ENCODE measurements at regions not wholly inside any gene's neighbourhood (a gene's known extent, or its start where the extent isn't known, plus 50 kb on each side); places are given as distances from the start of the nearest gene placed in this dataset.

DNA sequence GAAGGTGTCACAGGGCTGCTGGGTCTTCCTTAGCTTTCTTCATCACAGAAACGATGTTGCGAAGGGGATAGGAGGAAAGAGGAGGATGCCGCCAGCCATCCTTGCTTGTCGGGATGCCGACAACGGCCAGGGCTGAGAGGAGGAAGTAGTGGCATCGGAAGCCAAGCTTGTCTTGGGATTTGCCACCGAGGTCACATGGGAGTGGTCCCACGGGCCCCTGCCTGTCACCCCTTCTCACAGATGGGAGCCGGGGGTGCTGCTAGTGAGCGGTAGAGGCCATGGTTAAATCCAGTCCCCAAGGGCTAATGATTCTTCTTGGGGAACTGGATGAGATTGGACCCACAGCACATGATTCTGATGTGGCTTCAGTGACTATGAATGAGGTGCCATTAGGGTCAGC, 1375.8 kb downstream of the BRD1 start:
- no peak for DNase-seq (ENCODE audit: low read depth, low spot score)
- Mint-ChIP-seq H3K27ac (ENCODE audit: unreplicated experiment) (no peak overlapping the region), H3K27me3 (ENCODE audit: low read depth) (peaks cover 14% of the 10 kb centered on the region), H3K4me3 (no peak overlapping the region), H3K9me3 (no peaks in the 10 kb centered on the region), H3K4me1 (peaks cover 4% of the 10 kb centered on the region), H3K36me3 (ENCODE audit: low read depth) (no peaks in the 10 kb centered on the region)
- TF ChIP-seq CTCF (conservative IDR thresholded peaks at IDR 0.05) = no peak

GRCh38 chr22:48450188-48450825, 1377.4 kb downstream of the BRD1 start:
- Mint-ChIP-seq H3K9me3 (no peaks in the 10 kb centered on the region), H3K4me1 (no peaks in the 10 kb centered on the region), H3K27me3 (ENCODE audit: low read depth) (peaks cover 7% of the 10 kb centered on the region), H3K27ac (ENCODE audit: unreplicated experiment) (no peak overlapping the region), H3K4me3 (no peak overlapping the region), H3K36me3 (ENCODE audit: low read depth) (no peaks in the 10 kb centered on the region)
- TF ChIP-seq CTCF (conservative IDR thresholded peaks at IDR 0.05) = no peak
- no peak for DNase-seq (ENCODE audit: low read depth, low spot score)

DNA sequence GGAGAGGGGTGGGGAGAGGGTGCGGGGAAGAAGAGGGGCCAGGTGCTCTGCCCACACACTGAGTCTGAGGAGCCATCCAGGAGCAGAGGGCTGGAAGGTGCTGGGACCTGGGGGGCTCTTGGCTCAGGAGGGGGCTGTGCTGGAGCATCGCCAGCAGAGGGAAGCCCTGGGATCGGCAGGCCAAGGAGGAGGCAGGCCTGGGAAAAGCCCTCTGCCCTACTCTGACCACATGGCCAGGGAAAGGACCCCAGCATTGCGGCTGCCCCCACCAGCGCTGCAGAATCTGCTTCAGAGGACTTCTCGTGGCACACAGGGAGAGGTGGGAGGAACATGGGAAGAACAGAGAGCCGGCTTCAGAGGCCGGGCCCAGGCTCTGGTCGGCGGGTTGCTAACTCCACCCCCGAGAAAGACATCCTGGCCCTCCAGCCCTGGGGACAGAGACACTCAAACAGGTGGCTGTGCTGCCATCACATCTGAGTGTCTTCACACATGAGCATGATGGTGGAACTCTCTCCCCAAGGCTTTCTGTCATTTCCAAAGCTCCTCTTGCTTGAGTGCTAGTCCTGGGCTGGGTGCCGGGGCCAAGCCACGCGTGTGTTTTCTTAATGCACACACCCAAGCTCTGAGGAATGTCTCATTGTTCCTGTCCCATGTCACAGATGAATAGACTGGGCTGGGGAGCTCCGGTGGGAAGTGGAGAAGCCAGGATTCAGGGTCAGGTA, 1378.0 kb downstream of the BRD1 start:
- H3K27ac Mint-ChIP-seq (ENCODE audit: unreplicated experiment) = no peak overlapping the region
- DNase-seq (ENCODE audit: low read depth, low spot score) = no peak
- no peaks in the 10 kb centered on the region for H3K4me1 Mint-ChIP-seq
- H3K4me3 Mint-ChIP-seq = no peak overlapping the region
- H3K27me3 Mint-ChIP-seq (ENCODE audit: low read depth) = peaks cover 4% of the 10 kb centered on the region
- no peaks in the 10 kb centered on the region for H3K9me3 Mint-ChIP-seq
- no peaks in the 10 kb centered on the region for H3K36me3 Mint-ChIP-seq (ENCODE audit: low read depth)
- TF ChIP-seq CTCF (conservative IDR thresholded peaks at IDR 0.05) = no peak

DNA sequence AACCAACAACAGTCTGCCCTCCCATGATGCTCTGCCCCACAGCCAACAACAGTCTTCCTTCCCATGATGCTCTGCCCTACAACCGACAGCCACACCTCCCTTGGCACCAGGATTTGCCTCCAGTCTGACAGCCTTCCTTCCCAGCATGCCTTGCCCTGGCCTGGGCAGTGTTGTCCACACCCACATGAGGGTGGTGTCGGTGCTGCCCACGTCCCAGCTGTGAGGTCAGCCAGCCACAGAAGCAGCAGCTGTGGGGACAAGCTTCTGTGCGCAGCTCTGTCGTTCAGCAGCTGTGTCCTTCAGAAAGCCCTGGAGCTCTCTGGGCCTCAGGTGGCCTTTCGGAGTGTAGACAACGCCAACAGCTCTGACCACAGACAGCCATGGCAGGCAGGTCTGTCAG, 1378.9 kb downstream of the BRD1 start:
- Mint-ChIP-seq H3K27me3 (ENCODE audit: low read depth) (no peaks in the 10 kb centered on the region), H3K4me3 (no peak overlapping the region), H3K27ac (ENCODE audit: unreplicated experiment) (no peak overlapping the region), H3K9me3 (no peaks in the 10 kb centered on the region), H3K4me1 (no peaks in the 10 kb centered on the region), H3K36me3 (ENCODE audit: low read depth) (no peaks in the 10 kb centered on the region)
- no peak for DNase-seq (ENCODE audit: low read depth, low spot score)
- TF ChIP-seq CTCF (conservative IDR thresholded peaks at IDR 0.05) = no peak

DNA sequence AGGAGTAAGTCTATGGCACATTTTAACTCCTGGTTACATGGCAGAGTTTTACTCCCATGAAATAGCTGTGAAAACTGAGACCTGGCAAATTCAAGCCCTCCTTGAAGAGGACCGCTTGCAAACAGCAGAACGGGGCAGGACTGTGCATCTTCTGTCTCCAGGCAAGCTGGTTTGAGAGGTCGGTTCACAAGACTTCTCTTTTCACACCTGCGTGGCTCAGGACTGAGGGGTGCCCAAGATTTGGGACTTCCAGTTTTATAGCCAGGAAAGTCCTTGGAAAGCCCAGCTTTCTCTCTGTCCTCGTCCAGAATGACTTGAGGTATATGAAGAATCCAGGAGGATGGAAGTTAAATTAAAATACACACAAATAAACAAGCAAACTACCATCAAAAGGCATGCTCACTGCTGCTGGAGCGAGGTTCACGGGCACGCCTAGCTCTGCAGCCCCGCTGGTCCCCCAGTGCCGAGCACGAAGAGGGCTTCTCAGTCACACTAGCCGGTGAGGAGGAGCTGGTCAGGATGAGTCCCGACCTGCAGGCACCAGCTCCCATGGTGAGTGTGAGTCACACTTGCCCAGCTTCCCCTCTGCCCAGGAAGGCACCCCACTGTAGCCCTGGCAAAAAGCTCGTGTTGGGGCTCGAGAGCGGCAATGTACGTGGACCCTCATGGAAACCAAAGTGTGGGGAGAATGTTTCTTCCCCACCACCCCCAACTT, 1382.4 kb downstream of the BRD1 start:
- no peak for DNase-seq (ENCODE audit: low read depth, low spot score)
- H3K27me3 Mint-ChIP-seq (ENCODE audit: low read depth) = no peaks in the 10 kb centered on the region
- no peak for TF ChIP-seq CTCF (conservative IDR thresholded peaks at IDR 0.05)

More for the DNA sequence above, 1382.4 kb downstream of the BRD1 start:
- Mint-ChIP-seq H3K27ac (ENCODE audit: unreplicated experiment) (no peak overlapping the region), H3K36me3 (ENCODE audit: low read depth) (no peaks in the 10 kb centered on the region), H3K9me3 (no peaks in the 10 kb centered on the region), H3K4me3 (no peak overlapping the region), H3K4me1 (no peaks in the 10 kb centered on the region)

Measured in neural crest cell (in vitro differentiated cells).